Lung (tissue), 11 donors: ENCODE measurements at regions not wholly inside any gene's neighbourhood (a gene's known extent, or its start where the extent isn't known, plus 50 kb on each side); places are given as distances from the start of the nearest gene placed in this dataset.

Source experiments
- ATAC-seq: fragments of 200-7000 bp; cut with Tn5 transposase; one replicate; pipeline ENCODE4 v1.9.1; 2020; ENCODE audit warnings: moderate number of reproducible peaks; ENCODE audit not compliant: insufficient read depth, low FRiP score
- DNase-seq, 3 donors: peaks; one replicate each; pipeline ENCODE4 v3.0.0-alpha.2; 2013 to 2017
- H3K27ac ChIP-seq, 2 donors: one replicate each; pipeline ENCODE4 v1.5.1; 2013; ENCODE audit warnings: mild to moderate bottlenecking in 2 of 2, moderate library complexity in 2 of 2, control low read depth in 1 of 2, inconsistent platforms in 1 of 2, low read depth in 1 of 2, low read length in 1 of 2
- H3K27me3 ChIP-seq, 3 donors: one replicate each; pipeline ENCODE4 v1.5.1; 2013; ENCODE audit warnings: low read length in 2 of 3; ENCODE audit not compliant: control insufficient read depth in 3 of 3, insufficient read depth in 3 of 3
- H3K36me3 ChIP-seq, 4 donors: one replicate each; pipeline ENCODE4 v1.5.1; 2013; ENCODE audit warnings: low read length in 4 of 4, mild to moderate bottlenecking in 1 of 4, moderate library complexity in 1 of 4; ENCODE audit not compliant: control insufficient read depth in 4 of 4, insufficient read depth in 4 of 4
- H3K4me1 ChIP-seq, 5 donors: one replicate each; pipeline ENCODE4 v1.5.1; 2013; ENCODE audit warnings: low read length in 5 of 5, mild to moderate bottlenecking in 2 of 5, moderate library complexity in 1 of 5; ENCODE audit not compliant: control insufficient read depth in 5 of 5, insufficient read depth in 5 of 5
- H3K4me3 ChIP-seq: one replicate; pipeline ENCODE4 v1.5.1; 2013; ENCODE audit warnings: mild to moderate bottlenecking, control low read depth, moderate library complexity
- H3K9ac ChIP-seq, 2 donors: one replicate each; pipeline ENCODE4 v1.5.1; 2013; ENCODE audit warnings: low read length in 2 of 2, control low read depth in 1 of 2; ENCODE audit not compliant: insufficient read depth in 1 of 2
- H3K9me3 ChIP-seq, 4 donors: one replicate each; pipeline ENCODE4 v1.5.1; 2013; ENCODE audit warnings: low read length in 3 of 4, mild to moderate bottlenecking in 1 of 4, moderate library complexity in 1 of 4; ENCODE audit not compliant: control insufficient read depth in 4 of 4, insufficient read depth in 3 of 4
- WGBS, 2 donors: extraction: QIAGEN DNeasy Blood & Tissue Kit; methylation state at CpG; one replicate each; pipeline ENCODE4 v1.1.7; 2013; 5-methylcytosine and 5-hydroxymethylcytosine counted together
- TF ChIP-seq, protein P1 (sequence below): IDR thresholded peaks from 2 replicates; pipeline ENCODE4 v1.5.1; 2012; ENCODE audit warnings: mild to moderate bottlenecking; ENCODE audit errors: control extremely low read depth, extremely low read depth
- donor health status: control.
- donor health status: control.
- donor health status: Bipolar disorder and iron deficiency.
- donor health status: healthy.
- donor health status: DM: yes; HTN: yes; CAD: no.

DNA sequence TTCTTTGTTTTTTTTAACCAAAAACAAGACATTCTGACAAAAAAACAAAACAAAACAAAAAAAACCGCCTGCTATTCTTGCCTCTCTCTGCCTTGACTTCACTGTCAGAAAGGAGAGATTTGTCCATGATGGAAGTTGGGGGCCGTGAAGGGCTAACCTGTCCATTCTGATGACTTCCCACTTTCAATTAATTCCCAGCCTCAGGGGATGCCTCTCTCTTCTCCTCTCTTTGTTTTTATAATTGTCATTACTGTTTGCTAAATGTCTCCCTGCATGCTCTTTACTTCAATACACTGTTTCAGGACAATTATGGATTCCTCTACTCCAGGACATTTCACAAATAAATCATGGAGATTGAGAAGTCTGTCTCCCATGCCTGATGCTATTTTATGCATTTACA, 130.5 kb upstream of the CNR1 start:
- DNase-seq (no peak), ATAC-seq (no peak)
- Histone ChIP-seq H3K27ac (no peak overlapping the region), H3K36me3 (no peaks in the 10 kb centered on the region), H3K4me3 (no peak overlapping the region), H3K9ac (no peak overlapping the region), H3K9me3 (peaks cover 0 to 3% (median 0%) of the 10 kb centered on the region in 4 donors), H3K27me3 (no peaks in the 10 kb centered on the region), H3K4me1 (no peaks in the 10 kb centered on the region)
- TF ChIP-seq, protein P1, sequence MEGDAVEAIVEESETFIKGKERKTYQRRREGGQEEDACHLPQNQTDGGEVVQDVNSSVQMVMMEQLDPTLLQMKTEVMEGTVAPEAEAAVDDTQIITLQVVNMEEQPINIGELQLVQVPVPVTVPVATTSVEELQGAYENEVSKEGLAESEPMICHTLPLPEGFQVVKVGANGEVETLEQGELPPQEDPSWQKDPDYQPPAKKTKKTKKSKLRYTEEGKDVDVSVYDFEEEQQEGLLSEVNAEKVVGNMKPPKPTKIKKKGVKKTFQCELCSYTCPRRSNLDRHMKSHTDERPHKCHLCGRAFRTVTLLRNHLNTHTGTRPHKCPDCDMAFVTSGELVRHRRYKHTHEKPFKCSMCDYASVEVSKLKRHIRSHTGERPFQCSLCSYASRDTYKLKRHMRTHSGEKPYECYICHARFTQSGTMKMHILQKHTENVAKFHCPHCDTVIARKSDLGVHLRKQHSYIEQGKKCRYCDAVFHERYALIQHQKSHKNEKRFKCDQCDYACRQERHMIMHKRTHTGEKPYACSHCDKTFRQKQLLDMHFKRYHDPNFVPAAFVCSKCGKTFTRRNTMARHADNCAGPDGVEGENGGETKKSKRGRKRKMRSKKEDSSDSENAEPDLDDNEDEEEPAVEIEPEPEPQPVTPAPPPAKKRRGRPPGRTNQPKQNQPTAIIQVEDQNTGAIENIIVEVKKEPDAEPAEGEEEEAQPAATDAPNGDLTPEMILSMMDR = no peak
- 74 to 76% methylated on average over 2 of the region's 2 CpGs for WGBS, 2 donors

DNA sequence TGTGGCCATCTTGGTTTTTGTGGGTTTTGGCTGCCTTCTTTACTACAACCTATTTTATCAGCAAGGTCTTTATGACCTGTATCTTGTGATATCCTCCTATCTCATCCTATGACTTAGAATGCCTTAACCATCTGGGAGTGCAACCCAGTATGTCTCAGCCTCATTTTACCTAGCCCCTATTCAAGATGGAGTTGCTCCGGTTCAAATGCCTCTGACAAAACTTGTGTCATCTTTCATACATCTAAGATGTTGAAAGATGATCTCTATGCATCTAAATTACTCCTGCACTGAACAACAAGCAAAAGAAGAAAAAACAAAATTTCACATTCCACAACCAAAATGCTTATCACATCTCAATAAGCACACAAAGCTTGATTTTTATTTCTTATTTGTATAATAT, 129.5 kb upstream of the CNR1 start:
- H3K36me3 ChIP-seq = no peaks in the 10 kb centered on the region
- no peak for ATAC-seq
- H3K27ac ChIP-seq = no peak overlapping the region
- no peak overlapping the region for H3K9ac ChIP-seq
- TF ChIP-seq, protein P1 = no peak
- H3K27me3 ChIP-seq = no peaks in the 10 kb centered on the region
- no peak for DNase-seq
- no peak overlapping the region for H3K4me3 ChIP-seq
- WGBS, 2 donors = 88 to 94% methylated on average over 1 of the region's 1 CpG
- peaks cover 0 to 3% (median 2%) of the 10 kb centered on the region in 4 donors for H3K9me3 ChIP-seq
- H3K4me1 ChIP-seq = no peaks in the 10 kb centered on the region

DNA sequence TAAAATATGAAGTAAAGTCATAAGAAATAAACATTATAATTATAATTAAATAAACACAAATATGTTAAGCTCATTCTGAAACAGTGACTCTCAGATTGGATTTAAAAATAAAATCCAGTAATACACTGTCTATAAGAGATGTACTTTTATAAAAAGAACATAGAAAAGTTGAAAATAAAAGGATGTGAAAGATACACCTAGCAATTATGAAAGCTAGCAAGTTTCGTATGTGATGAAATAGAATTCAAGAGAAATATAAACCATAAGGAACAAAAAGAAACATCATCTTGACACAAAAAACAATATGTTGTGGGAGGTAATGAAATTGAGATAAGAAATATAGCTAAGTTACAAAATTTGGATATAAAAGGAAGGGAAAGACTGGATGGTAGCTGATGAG, 128.6 kb upstream of the CNR1 start:
- WGBS, 2 donors = 69 to 84% methylated on average over 1 of the region's 1 CpG
- TF ChIP-seq, protein P1 = no peak
- no peak overlapping the region for H3K27ac ChIP-seq
- DNase-seq (no peak), ATAC-seq (no peak)
- H3K4me1 ChIP-seq = no peaks in the 10 kb centered on the region
- H3K36me3 ChIP-seq = no peaks in the 10 kb centered on the region
- no peak overlapping the region for H3K4me3 ChIP-seq
- H3K27me3 ChIP-seq = no peaks in the 10 kb centered on the region
- H3K9ac ChIP-seq = no peak overlapping the region
- peaks cover 0 to 4% (median 2%) of the 10 kb centered on the region in 4 donors for H3K9me3 ChIP-seq

DNA sequence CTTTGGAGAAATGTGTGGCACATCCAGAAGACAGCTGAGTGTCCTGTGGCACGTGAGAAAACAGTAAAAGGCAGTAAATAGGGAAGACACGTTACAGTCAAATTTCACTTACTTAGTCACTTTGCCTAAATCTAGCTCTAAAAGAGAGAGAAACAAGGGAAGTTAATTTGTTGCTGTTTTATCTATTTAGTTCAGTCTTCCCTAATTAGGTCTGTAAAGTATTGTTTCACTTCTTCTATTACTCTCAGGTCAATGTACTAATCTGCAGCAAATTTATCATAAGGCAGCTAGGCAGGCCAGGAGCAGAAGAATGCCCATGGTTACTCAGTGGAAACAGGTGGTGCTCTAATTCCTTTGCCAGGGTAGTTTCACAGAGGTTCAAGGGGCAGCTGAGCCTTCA, 124.3 kb upstream of the CNR1 start:
- no peak overlapping the region for H3K9ac ChIP-seq
- TF ChIP-seq, protein P1 = no peak
- H3K27me3 ChIP-seq = no peaks in the 10 kb centered on the region
- H3K4me1 ChIP-seq = no peaks in the 10 kb centered on the region
- ATAC-seq = no peak
- peaks cover 0 to 8% (median 3%) of the 10 kb centered on the region in 4 donors for H3K9me3 ChIP-seq
- H3K27ac ChIP-seq = no peak overlapping the region
- H3K36me3 ChIP-seq = no peaks in the 10 kb centered on the region
- WGBS, 2 donors = 71 to 85% methylated on average over 2 of the region's 2 CpGs
- no peak for DNase-seq
- H3K4me3 ChIP-seq = no peak overlapping the region
